NCI-H2107 (cell line): ENCODE measurements at regions not wholly inside any gene's neighbourhood (a gene's known extent, or its start where the extent isn't known, plus 50 kb on each side); places are given as distances from the start of the nearest gene placed in this dataset.
A peak's percentile ranks its signal among the peaks of the same experiment; 100 is the strongest.
"Not testable (repeated sequence)": the region's sequence is repeated elsewhere in the genome, so short reads cannot be mapped to it uniquely, and the experiment has no call there.

ENCODE experiments used
- DNase-seq: peaks from one replicate; lab custom pipeline; 2025; lab: John Stamatoyannopoulos, UW

- no peak for DNase-seq
Measured at GRCh38 chr14:55979096-55979495, 139.1 kb upstream of the PELI2 start.

DNA sequence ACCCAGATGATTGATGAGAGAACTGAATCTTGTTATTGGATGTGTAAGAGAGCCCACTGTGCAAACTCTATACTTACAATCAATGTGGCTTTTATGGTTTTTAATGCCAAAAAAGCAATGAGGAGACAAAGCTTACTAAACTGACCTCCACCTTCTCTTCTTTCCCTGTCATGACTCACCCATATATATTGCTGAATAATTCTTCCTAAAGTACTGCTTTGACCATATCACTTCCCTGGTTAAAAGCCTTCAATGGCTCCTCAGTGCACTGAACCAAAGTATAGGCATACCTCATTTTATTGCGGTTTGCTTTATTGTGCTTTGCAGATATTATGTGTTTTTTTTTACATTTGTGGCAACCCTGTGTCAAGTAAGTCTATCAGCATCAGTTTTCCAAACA, 138.4 kb upstream of the PELI2 start:
- DNase-seq: no peak

DNA sequence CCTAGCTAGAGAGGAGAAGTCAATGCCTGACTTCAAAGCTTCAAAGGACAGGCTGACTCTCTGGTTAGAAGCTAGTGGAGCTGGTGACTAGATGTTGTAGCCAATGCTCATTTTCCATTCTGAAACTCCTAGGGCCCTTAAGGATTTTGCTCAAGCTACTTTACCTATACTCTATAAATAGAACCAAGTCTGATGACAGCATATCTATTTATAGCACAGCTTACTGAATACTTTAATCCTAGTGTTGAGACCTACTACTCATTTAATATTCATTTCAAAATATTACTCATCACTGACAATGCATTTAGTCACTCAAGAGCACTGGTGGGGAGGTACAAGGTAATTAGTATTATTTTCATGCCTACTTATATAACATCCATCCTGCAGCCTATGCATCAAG, 137.2 kb upstream of the PELI2 start:
- no peak for DNase-seq

DNA sequence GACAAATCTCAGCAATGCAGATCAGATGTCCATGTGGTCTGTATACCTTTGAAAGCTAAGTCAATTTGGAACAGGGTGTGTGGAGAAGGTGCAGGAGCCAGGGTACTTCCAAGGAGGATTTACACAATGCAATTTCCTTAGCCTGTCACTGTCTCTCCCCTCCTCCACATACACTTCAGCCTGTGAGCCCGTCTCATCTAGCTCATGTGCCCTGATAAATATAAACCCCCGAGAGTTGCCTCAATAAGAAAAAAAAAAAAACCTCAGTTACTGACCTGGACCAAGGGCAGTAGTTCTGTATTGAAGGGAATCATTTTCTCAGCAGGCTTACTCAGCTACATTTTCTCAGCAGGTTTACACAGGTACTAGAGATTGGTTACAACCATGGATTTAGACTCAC, 132.1 kb upstream of the PELI2 start:
- no peak for DNase-seq

- no peak for DNase-seq
Measured at GRCh38 chr14:56000846-56001245, 117.4 kb upstream of the PELI2 start.

DNA sequence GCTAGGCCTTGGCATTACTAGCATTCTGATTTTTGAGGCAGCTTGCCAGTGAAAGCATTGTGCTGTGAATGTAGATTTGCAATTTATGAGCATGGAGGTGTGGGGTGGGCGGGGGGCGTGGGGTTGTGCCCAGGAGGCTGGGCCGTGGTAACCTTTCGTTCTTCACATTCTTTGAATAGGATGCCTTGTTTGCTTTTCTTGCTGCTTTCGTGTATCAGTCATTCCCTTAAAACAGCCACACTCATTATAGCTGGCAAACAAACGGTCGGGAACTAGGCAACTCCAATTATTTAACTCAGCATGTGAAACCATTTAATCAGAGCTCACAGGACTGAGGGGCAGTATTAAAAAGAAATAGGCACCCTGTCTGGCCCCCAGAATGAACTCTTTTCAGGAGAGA, 115.9 kb upstream of the PELI2 start:
- DNase-seq: no peak

DNA sequence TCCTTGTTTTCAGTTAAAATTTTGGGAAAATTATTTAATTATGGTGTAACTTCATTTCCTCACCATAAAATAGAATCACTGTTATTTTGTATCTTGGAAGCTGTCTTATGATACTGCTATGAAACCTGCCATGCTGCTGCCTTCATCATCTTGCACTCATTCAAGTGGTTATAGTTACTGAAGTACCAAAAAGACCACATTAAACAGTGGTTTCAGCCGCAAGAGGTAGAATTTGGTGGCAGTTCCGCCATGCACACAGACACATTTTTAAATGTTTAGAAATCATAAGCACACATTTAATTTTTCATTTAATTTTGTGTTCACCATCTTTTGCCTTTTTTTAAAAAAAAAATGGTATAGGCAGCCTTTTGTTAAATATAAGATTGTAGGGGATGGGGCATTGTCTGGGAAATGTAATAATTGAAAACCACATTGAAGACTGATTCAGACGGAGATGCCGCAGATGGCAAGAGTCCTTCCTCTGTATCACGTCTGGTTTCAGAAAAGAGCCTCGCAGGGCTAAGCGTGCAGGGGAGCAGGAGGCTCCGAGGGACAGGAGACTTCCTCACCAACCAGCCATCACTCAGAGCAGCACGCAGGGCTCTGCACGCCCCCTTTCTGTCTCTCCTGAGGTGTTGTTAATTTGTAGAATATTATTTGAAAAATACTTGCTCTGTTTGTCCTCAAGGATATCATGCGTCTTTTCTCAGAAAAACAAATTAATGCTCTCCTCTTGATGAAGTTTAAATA, 115.2 kb upstream of the PELI2 start:
- DNase-seq: no peak

- no peak for DNase-seq
Measured at GRCh38 chr14:56004323-56004722, 113.9 kb upstream of the PELI2 start.

- no peak for DNase-seq
Measured at GRCh38 chr14:56004786-56005185, 113.4 kb upstream of the PELI2 start.

- no peak for DNase-seq
Measured at GRCh38 chr14:56005191-56006053, 112.8 kb upstream of the PELI2 start.

GRCh38 chr14:56007491-56007890, 110.7 kb upstream of the PELI2 start:
- peak; percentile 62 for DNase-seq

- no peak for DNase-seq
Measured at GRCh38 chr14:56008150-56008549, 110.1 kb upstream of the PELI2 start.

DNA sequence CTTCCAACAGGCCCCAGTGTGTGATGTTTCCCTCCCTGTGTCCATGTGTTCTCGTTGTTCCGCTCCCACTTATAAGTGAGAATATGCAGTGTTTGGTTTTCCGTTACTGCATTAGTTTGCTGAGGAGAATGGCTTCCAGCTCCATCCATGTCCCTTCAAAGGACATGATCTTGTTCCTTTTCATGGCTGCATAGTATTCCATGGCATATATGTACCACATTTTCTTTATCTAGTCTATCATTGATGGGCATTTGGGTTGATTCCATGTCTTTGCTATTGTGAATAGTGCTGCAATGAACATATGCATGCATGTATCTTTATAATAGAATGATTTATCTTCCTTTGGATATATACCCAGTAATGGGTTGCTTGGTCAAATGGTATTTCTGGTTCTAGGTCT, 109.5 kb upstream of the PELI2 start:
- not testable (repeated sequence) for DNase-seq

GRCh38 chr14:56023661-56024081, 94.5 kb upstream of the PELI2 start:
- no peak for DNase-seq

- DNase-seq: no peak
Measured at GRCh38 chr14:56025191-56025590, 93.0 kb upstream of the PELI2 start.

DNA sequence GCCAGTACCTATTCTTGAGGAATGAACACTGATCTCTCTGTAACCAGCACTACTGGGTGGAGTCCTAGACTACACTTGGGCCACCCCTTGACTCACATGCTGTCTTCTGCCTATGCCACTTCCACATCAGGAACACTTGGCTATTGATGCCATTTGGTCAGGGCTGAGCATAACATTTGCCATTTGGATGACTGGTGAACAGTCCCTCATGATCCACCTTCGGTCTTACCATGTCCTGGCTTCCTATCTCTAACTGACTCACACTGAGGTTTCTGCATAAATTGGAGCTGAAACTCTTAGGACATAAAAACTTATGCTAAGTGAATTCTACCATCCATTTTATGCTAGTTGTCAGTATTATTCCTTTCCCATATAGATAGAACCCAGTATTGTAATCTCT, 91.7 kb upstream of the PELI2 start:
- no peak for DNase-seq

DNA sequence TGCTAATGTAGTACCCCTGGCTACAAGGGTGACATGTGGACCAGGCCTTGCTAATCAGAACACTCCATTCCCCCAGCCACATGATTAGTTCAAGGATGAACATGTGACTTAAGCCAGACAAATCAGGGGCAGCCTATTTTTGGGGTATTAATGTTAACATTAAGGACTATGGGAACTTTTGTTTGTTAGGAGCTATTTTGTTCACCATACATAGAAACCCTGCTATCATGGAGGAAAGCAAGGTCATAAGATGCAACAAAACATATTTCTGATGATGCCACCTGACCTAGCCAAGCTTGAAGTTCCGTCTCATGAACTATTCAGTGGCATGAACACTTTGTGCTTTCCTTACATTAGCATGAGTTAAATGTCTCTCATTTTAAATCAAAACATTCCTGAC, 90.8 kb upstream of the PELI2 start:
- DNase-seq: no peak

DNA sequence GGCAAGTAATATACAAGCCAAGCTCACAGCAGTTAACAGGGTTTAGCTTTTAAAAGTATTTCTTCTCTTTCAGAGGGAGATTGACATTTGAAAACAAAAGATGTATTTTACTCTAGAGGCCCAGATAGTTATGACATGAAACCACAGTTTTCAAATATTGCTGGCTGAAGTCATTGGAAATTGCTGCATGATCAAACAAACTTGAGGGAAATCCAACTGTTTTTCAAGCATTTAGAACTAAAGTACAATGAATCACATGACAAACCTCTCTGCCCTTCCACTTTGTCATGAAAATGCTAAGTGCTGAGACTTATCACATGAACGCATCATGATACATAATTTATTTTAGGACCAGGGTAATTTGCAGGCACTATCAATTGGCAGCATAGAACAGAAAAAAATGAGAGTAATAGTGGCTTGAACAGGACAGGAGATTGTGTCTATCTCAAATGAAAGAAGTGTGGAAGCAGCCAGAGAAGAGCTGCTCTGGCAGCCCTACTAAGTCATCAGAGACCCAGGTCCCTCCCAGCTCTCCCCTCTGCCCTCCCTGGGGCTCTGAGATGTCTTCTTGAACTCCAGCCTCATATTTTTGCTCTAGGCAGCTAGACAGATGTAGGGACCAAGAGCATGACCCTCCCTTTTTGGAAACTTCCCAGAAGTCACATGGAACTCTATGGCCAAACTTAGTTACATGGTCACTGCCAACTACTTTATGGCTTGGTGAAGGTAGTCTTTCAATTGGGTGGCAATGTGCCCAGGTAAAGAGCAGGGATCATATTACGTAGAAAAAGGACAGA, 90.1 kb upstream of the PELI2 start:
- no peak for DNase-seq

DNA sequence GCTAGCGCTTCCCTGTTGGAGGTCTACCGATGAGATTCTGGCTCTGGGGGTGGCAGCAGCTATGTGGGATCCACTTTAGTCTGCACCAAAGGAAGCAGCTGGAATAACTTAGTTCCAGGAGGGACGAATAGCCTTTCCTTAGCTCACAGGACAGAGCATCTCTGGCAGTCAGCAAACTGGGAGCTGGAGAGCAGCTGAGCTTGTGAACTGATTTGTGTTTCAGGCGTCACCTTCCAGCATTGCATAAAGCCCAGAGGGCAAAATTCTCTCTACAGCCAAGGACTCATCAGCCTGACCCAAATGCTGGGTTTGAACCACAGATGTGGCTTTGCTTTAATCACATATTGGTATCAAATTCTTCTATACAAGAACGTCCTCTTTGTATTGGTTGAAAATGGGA, 81.9 kb upstream of the PELI2 start:
- no peak for DNase-seq

DNA sequence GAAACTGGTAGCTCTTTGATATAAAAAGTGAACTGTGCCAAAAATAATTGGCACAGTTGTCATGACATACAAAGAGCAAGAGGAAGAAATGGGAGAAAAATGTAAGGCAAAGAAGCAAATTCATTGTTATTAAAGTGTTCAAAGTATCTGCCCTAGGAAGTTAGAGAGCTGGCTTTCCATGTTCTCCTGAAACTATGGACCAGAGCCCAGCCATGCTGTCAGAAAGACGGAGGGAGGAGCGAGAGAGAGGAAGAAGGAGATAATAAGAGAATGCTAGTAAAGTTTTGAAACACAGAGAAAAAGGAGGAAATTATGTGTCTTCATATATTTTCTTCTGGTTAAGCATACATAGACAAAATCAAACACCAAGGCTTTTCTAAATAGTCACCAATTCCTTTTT, 78.1 kb upstream of the PELI2 start:
- DNase-seq: no peak

GRCh38 chr14:56044196-56044595, 74.0 kb upstream of the PELI2 start:
- no peak for DNase-seq

DNA sequence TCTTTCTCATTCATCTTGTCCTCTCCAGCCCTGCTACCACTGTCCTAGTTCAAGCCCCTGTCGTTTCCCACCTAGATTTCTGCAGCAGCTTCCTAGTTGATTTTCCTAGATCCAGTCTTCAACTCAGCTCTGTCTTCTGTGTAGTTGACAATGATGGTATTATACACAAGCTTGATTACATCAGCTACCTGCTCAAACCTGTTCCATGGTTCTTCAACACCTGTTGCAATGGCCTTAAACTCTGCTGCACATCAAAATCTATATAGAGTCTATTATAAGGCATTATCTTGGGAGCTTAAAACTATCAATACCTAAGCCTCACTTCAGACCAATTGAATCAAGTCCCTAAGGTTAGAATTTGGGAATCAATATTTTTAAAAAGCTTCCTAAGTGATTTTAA, 71.7 kb upstream of the PELI2 start:
- no peak for DNase-seq

- no peak for DNase-seq
Measured at GRCh38 chr14:56046996-56047395, 71.2 kb upstream of the PELI2 start.
